GM12878 (cell line): ENCODE measurements at regions not wholly inside any gene's neighbourhood (a gene's known extent, or its start where the extent isn't known, plus 50 kb on each side); places are given as distances from the start of the nearest gene placed in this dataset.

Source experiments
- ATAC-seq: fragments of 200-7000 bp; cut with Tn5 transposase; 3 replicates; pipeline ENCODE4 v1.9.1; 2020; ENCODE audit warnings: mild to moderate bottlenecking, moderate library complexity
- BruUV-seq: library from RNA; stranded (reverse); fragments of 400-500 nt; replicated peaks from 2 replicates; lab custom pipeline; 2021; lab: Mats Ljungman, UMichigan
- CTCF ChIA-PET: fragments of 300-600 bp; sonication (Branson Sonifier 250); formaldehyde crosslinking; extraction: SDS; loops from one replicate; lab custom pipeline; 2021; ENCODE audit warnings: inconsistent platforms; lab: Yijun Ruan, JAX
- POLR2A ChIA-PET: fragments of 350-600 bp; formaldehyde crosslinking; extraction: SDS; loops from one replicate; lab custom pipeline; 2021; ENCODE audit warnings: inconsistent platforms; lab: Charles Lee
- RAD21 ChIA-PET: fragments of 300-600 bp; sonication (Branson Sonifier 250); formaldehyde crosslinking; loops from one replicate; lab custom pipeline; 2023; ENCODE audit warnings: antibody characterized with exemption; ENCODE audit not compliant: unreplicated experiment; lab: Charles Lee
- SMC1A ChIA-PET: fragments of 300-600 bp; sonication (Branson Sonifier 250); formaldehyde crosslinking; loops from one replicate; lab custom pipeline; 2023; ENCODE audit not compliant: unreplicated experiment, uncharacterized antibody; lab: Charles Lee
- DNase-seq: peaks from one replicate; pipeline ENCODE4 v3.0.0-alpha.2; 2011; ENCODE audit warnings: low read depth, low spot score
- FAIRE-seq: peaks from 3 replicates; lab custom pipeline; 2011; peaks lifted over from hg19 to GRCh38; lab: Jason Lieb, UNC
- H2AFZ ChIP-seq: 2 replicates; pipeline ENCODE4 v1.6.0; 2011; ENCODE audit warnings: low read depth, low read length, control low read depth; ENCODE audit not compliant: control insufficient read depth
- H3K27ac ChIP-seq: 2 replicates; pipeline ENCODE4 v1.5.1; 2011; ENCODE audit warnings: control low read depth; ENCODE audit not compliant: control insufficient read depth, insufficient read depth
- H3K27me3 ChIP-seq, 2 experiments: replicated peaks in 1 of 2; 2 replicates each; pipeline versions ENCODE4 v1.6.0 to v1.6.1; 2011; ENCODE audit warnings: low read length in 1 of 2; ENCODE audit not compliant: control insufficient read depth in 2 of 2, insufficient read depth in 2 of 2
- H3K36me3 ChIP-seq, 2 experiments: 2 replicates each; pipeline ENCODE4 v1.5.1; 2011; ENCODE audit warnings: low read length in 1 of 2; ENCODE audit not compliant: control insufficient read depth in 2 of 2, insufficient read depth in 2 of 2
- H3K4me1 ChIP-seq: 2 replicates; pipeline ENCODE4 v1.6.1; 2011; ENCODE audit warnings: mild to moderate bottlenecking, low read length, moderate library complexity, mixed read lengths; ENCODE audit not compliant: control insufficient read depth, insufficient read depth
- H3K4me2 ChIP-seq: 2 replicates; pipeline ENCODE4 v1.6.0; 2011; ENCODE audit warnings: control low read depth; ENCODE audit not compliant: control insufficient read depth, insufficient read depth
- H3K4me3 ChIP-seq: fragments of 200-600 bp; sonication (generic); 2 replicates; pipeline ENCODE4 v1.5.1; 2016
- H3K79me2 ChIP-seq: 2 replicates; pipeline ENCODE4 v1.6.0; 2011; ENCODE audit warnings: low read length; ENCODE audit not compliant: control insufficient read depth, insufficient read depth
- H3K9ac ChIP-seq: 2 replicates; pipeline ENCODE4 v1.8.0; 2011; ENCODE audit warnings: low read length, control low read depth, mixed read lengths; ENCODE audit not compliant: control insufficient read depth, insufficient read depth
- H3K9me3 ChIP-seq: replicated peaks from 3 replicates; pipeline ENCODE4 v1.5.1; 2011; ENCODE audit warnings: mild to moderate bottlenecking, low read length; ENCODE audit not compliant: control insufficient read depth, insufficient read depth
- H4K20me1 ChIP-seq: 2 replicates; pipeline ENCODE4 v1.6.0; 2011; ENCODE audit not compliant: control insufficient read depth, insufficient read depth
- CHD2 ChIP-seq: IDR thresholded peaks from 2 replicates; pipeline ENCODE4 v1.6.1; 2011; ENCODE audit warnings: low read depth, low read length, improper control_type of control experiment, borderline replicate concordance
- EZH2 ChIP-seq: IDR thresholded peaks from 2 replicates; pipeline ENCODE4 v1.6.1; 2012; ENCODE audit warnings: low read depth, mild to moderate bottlenecking, control low read depth, inconsistent platforms, low read length, borderline replicate concordance; ENCODE audit not compliant: control insufficient read depth
- GATAD2B ChIP-seq: fragments of 450-650 bp; conservative IDR thresholded peaks from 2 replicates; pipeline ENCODE4 v1.6.1; 2017; ENCODE audit warnings: low read depth, mild to moderate bottlenecking, moderate library complexity
- IKZF2 ChIP-seq, 2 experiments: fragments of 450-650 bp; IDR thresholded peaks; 2 replicates each; pipeline ENCODE4 v1.6.1; 2017; ENCODE audit warnings: mild to moderate bottlenecking in 2 of 2, moderate library complexity in 2 of 2
- JUNB ChIP-seq: IDR thresholded peaks from 2 replicates; pipeline ENCODE4 v1.6.1; 2016; ENCODE audit warnings: antibody characterized with exemption, mild to moderate bottlenecking
- MEF2A ChIP-seq: IDR thresholded peaks from 2 replicates; pipeline ENCODE4 v1.6.1; 2011; ENCODE audit warnings: low read depth, mild to moderate bottlenecking, low read length, moderate library complexity; ENCODE audit not compliant: insufficient read depth
- PML ChIP-seq: IDR thresholded peaks from 2 replicates; pipeline ENCODE4 v1.6.1; 2012; ENCODE audit warnings: low read length, inconsistent platforms
- RB1 ChIP-seq: fragments of 450-650 bp; formaldehyde crosslinking; IDR thresholded peaks from 2 replicates; pipeline ENCODE4 v1.6.1; 2017; ENCODE audit warnings: mild to moderate bottlenecking, borderline replicate concordance
- STAT3 ChIP-seq: IDR thresholded peaks from 2 replicates; pipeline ENCODE4 v1.6.1; 2011; ENCODE audit warnings: low read depth, low read length, improper control_type of control experiment
- SUPT20H ChIP-seq: IDR thresholded peaks from 2 replicates; pipeline ENCODE4 v1.6.1; 2011; ENCODE audit warnings: low read depth, mild to moderate bottlenecking, low read length, moderate library complexity, borderline replicate concordance; ENCODE audit not compliant: control insufficient read depth
- SUZ12 ChIP-seq: fragments of 200-600 bp; sonication (generic); IDR thresholded peaks from one replicate; pipeline ENCODE4 v1.6.1; 2018; ENCODE audit warnings: antibody characterized with exemption, mild to moderate bottlenecking; ENCODE audit not compliant: unreplicated experiment
- TCF3 ChIP-seq: IDR thresholded peaks from 2 replicates; pipeline ENCODE4 v1.6.1; 2012; ENCODE audit warnings: low read depth, mild to moderate bottlenecking, low read length, borderline replicate concordance; ENCODE audit not compliant: insufficient read depth
- ZNF622 ChIP-seq: fragments of 450-650 bp; IDR thresholded peaks from 2 replicates; pipeline ENCODE4 v1.6.1; 2017; ENCODE audit warnings: mild to moderate bottlenecking, inconsistent platforms
- WGBS: methylation state at CpG from one replicate; pipeline ENCODE4 v1.1.6; 2016; ENCODE audit warnings: low lambda C conversion rate; ENCODE audit not compliant: insufficient replicate concordance, insufficient coverage; ENCODE audit errors: missing lambda C conversion rate; 5-methylcytosine and 5-hydroxymethylcytosine counted together
- in situ Hi-C: fragments of 300-500 bp; cut with MboI; formaldehyde crosslinking; loops from 9 replicates; pipeline ENCODE4 v1.14.3; 2018; ENCODE audit warnings: mixed read lengths
- intact Hi-C: fragments of 100-400 bp; cut with micrococcal nuclease; formaldehyde crosslinking; loops from one replicate; pipeline ENCODE4 v1.14.2; 2022; ENCODE audit not compliant: unreplicated experiment
- TF ChIP-seq, protein P1 (sequence below): IDR thresholded peaks from 2 replicates; pipeline ENCODE4 v1.6.1; 2012; ENCODE audit warnings: mild to moderate bottlenecking, low read depth, low read length

- ChIA-PET RAD21 (no interaction called here), SMC1A (no interaction called here), POLR2A (no interaction called here), CTCF (no interaction called here)
- Histone ChIP-seq H3K27me3 (peaks cover 0 to 2% of the 10 kb centered on the region in 2 experiments; a peak in 1 of 4 replicates), H3K9ac (no peak overlapping the region), H3K79me2 (no peaks in the 10 kb centered on the region), H3K4me3 (no peak overlapping the region), H2AFZ (no peak overlapping the region), H3K27ac (no peak overlapping the region), H4K20me1 (no peaks in the 10 kb centered on the region), H3K9me3 (no peaks in the 10 kb centered on the region), H3K4me1 (no peaks in the 10 kb centered on the region), H3K4me2 (no peak overlapping the region), H3K36me3 (no peaks in the 10 kb centered on the region)
- WGBS = 29% methylated on average over 9 of the region's 9 CpGs
- no peak for DNase-seq
- in situ Hi-C loops (no loop called here), intact Hi-C loops (no loop called here)
- BruUV-seq = no TSS peak
- TF ChIP-seq JUNB (no peak), CHD2 (no peak), EZH2 (no peak), TCF3 (no peak), RB1 (no peak), MEF2A (no peak), PML (no peak), GATAD2B (no peak), STAT3 (no peak), ZNF622 (no peak), SUPT20H (no peak), IKZF2 (IDR thresholded peaks at IDR 0.05) (no peak), SUZ12 (no peak)
- TF ChIP-seq, protein P1, sequence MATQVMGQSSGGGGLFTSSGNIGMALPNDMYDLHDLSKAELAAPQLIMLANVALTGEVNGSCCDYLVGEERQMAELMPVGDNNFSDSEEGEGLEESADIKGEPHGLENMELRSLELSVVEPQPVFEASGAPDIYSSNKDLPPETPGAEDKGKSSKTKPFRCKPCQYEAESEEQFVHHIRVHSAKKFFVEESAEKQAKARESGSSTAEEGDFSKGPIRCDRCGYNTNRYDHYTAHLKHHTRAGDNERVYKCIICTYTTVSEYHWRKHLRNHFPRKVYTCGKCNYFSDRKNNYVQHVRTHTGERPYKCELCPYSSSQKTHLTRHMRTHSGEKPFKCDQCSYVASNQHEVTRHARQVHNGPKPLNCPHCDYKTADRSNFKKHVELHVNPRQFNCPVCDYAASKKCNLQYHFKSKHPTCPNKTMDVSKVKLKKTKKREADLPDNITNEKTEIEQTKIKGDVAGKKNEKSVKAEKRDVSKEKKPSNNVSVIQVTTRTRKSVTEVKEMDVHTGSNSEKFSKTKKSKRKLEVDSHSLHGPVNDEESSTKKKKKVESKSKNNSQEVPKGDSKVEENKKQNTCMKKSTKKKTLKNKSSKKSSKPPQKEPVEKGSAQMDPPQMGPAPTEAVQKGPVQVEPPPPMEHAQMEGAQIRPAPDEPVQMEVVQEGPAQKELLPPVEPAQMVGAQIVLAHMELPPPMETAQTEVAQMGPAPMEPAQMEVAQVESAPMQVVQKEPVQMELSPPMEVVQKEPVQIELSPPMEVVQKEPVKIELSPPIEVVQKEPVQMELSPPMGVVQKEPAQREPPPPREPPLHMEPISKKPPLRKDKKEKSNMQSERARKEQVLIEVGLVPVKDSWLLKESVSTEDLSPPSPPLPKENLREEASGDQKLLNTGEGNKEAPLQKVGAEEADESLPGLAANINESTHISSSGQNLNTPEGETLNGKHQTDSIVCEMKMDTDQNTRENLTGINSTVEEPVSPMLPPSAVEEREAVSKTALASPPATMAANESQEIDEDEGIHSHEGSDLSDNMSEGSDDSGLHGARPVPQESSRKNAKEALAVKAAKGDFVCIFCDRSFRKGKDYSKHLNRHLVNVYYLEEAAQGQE = no peak
- ATAC-seq = no peak
- no peak for FAIRE-seq
These were observed 245.0 kb upstream of the PELI2 start for GRCh38 chr14:55873169-55873568.
